Neural cell (in vitro differentiated cells): ENCODE measurements at regions not wholly inside any gene's neighbourhood (a gene's known extent, or its start where the extent isn't known, plus 50 kb on each side); places are given as distances from the start of the nearest gene placed in this dataset.

ENCODE experiments used
- H2AFZ ChIP-seq: fragments of 200-600, 300-800 bp; sonication (generic), shearing (Covaris generic); 2 replicates; pipeline ENCODE4 v1.6.0; 2014; ENCODE audit warnings: low read depth, mild to moderate bottlenecking, antibody characterized with exemption, low read length, moderate library complexity
- H3F3A ChIP-seq: fragments of 200-600 bp; shearing (Covaris generic); 2 replicates; pipeline ENCODE4 v1.6.1; 2016; ENCODE audit warnings: mild to moderate bottlenecking, moderate library complexity, mixed read lengths, antibody characterized with exemption, low read length; ENCODE audit not compliant: insufficient read depth, poor library complexity, severe bottlenecking
- H3K27ac ChIP-seq: fragments of 200-600, 300-800 bp; sonication (generic), shearing (Covaris generic); 2 replicates; pipeline ENCODE4 v1.5.1; 2014; ENCODE audit warnings: mild to moderate bottlenecking, low read length, moderate library complexity
- H3K27me3 ChIP-seq: fragments of 300-800, 200-600 bp; sonication (generic), shearing (Covaris generic); 2 replicates; pipeline ENCODE4 v1.6.0; 2014; ENCODE audit warnings: mild to moderate bottlenecking, low read depth, low read length, moderate library complexity; ENCODE audit not compliant: insufficient read depth
- H3K36me3 ChIP-seq: fragments of 300-800, 200-600 bp; sonication (generic), shearing (Covaris generic); 2 replicates; pipeline ENCODE4 v1.5.1; 2014; ENCODE audit warnings: mild to moderate bottlenecking, antibody characterized with exemption, low read length, moderate library complexity; ENCODE audit not compliant: insufficient read depth
- H3K4me2 ChIP-seq: fragments of 300-800, 200-600 bp; sonication (generic), shearing (Covaris generic); 2 replicates; pipeline ENCODE4 v1.6.0; 2014; ENCODE audit warnings: mild to moderate bottlenecking, low read length
- H3K4me3 ChIP-seq: fragments of 300-800, 200-600 bp; sonication (generic), shearing (Covaris generic); 2 replicates; pipeline ENCODE4 v1.5.1; 2014; ENCODE audit warnings: mild to moderate bottlenecking, low read length, moderate library complexity
- H3K79me2 ChIP-seq: fragments of 200-600 bp; shearing (Covaris generic); replicated peaks from 2 replicates; pipeline ENCODE4 v1.6.0; 2014; ENCODE audit warnings: mild to moderate bottlenecking, low read length, moderate library complexity; ENCODE audit not compliant: insufficient read depth
- H3K9ac ChIP-seq: fragments of 300-800, 200-600 bp; sonication (generic), shearing (Covaris generic); 2 replicates; pipeline ENCODE4 v1.6.1; 2016; ENCODE audit warnings: mild to moderate bottlenecking, low read length, mixed read lengths
- H3K9me2 ChIP-seq: fragments of 200-600 bp; shearing (Covaris generic); 2 replicates; pipeline ENCODE4 v1.6.1; 2016; ENCODE audit warnings: mild to moderate bottlenecking, low read length, mixed read lengths; ENCODE audit not compliant: insufficient read depth
- H3K9me3 ChIP-seq: fragments of 200-600, 300-800 bp; sonication (generic), shearing (Covaris generic); 2 replicates; pipeline ENCODE4 v1.6.1; 2016; ENCODE audit warnings: mild to moderate bottlenecking, mixed run types, low read length, moderate library complexity, mixed read lengths
- H4K20me1 ChIP-seq: fragments of 200-600 bp; shearing (Covaris generic); 2 replicates; pipeline ENCODE4 v1.6.1; 2016; ENCODE audit warnings: mild to moderate bottlenecking, mixed run types; ENCODE audit not compliant: insufficient read depth
- EP300 ChIP-seq: fragments of 450-650 bp; conservative IDR thresholded peaks from 2 replicates; pipeline ENCODE4 v1.6.1; 2014; ENCODE audit warnings: antibody characterized with exemption, mild to moderate bottlenecking, moderate library complexity; ENCODE audit not compliant: poor library complexity, severe bottlenecking
- EZH2 ChIP-seq: fragments of 200-600, 300-800 bp; shearing (Covaris generic), sonication (generic); IDR thresholded peaks from 2 replicates; pipeline ENCODE4 v1.6.1; 2014; ENCODE audit warnings: antibody characterized with exemption, low read length, borderline replicate concordance, mild to moderate bottlenecking; ENCODE audit not compliant: insufficient read depth, poor library complexity, severe bottlenecking
- MXI1 ChIP-seq: fragments of 450-650 bp; conservative IDR thresholded peaks from 2 replicates; pipeline ENCODE4 v1.6.1; 2014; ENCODE audit warnings: antibody characterized with exemption, mild to moderate bottlenecking; ENCODE audit not compliant: poor library complexity, severe bottlenecking
- POLR2AphosphoS5 ChIP-seq: IDR thresholded peaks from 2 replicates; pipeline ENCODE4 v1.6.1; 2012
- RAD21 ChIP-seq: fragments of 450-650 bp; conservative IDR thresholded peaks from 2 replicates; pipeline ENCODE4 v1.6.1; 2014; ENCODE audit warnings: antibody characterized with exemption, mild to moderate bottlenecking, moderate library complexity
- SMC3 ChIP-seq: fragments of 450-650 bp; conservative IDR thresholded peaks from 2 replicates; pipeline ENCODE4 v1.6.1; 2014; ENCODE audit warnings: antibody characterized with exemption, mild to moderate bottlenecking, moderate library complexity; ENCODE audit not compliant: poor library complexity
- TAF1 ChIP-seq: IDR thresholded peaks from 2 replicates; pipeline ENCODE4 v1.6.1; 2012; ENCODE audit warnings: low read depth
- TF ChIP-seq, protein P1 (sequence below): fragments of 450-650 bp; IDR thresholded peaks from 2 replicates; pipeline ENCODE4 v1.5.1; 2014; ENCODE audit warnings: antibody characterized with exemption, mild to moderate bottlenecking, moderate library complexity; ENCODE audit not compliant: poor library complexity, severe bottlenecking
- TF ChIP-seq, protein P2 (sequence below): IDR thresholded peaks from 2 replicates; pipeline ENCODE4 v1.6.1; 2012; ENCODE audit warnings: borderline replicate concordance

DNA sequence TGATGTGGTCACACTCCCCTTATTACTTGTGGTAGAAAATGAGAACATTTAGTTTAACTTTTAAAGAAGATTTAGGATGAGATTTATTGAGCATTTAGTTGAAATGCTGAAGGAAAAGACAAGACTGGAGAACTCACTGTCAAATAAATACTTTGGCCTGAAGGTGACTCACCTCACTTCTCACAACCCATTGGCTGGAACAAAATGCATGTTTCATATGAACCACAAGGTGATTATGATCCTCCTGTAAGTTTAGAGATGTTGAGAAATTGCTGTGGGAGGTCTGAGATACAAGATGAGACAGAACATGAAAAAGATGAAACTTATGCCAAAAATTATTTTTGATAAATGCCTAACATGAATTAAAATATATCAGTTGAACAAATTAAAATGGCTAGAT is 1004.5 kb downstream of the SOCS6 start:
- Histone ChIP-seq H3K4me3 (no peak overlapping the region), H3K27ac (no peak overlapping the region), H2AFZ (no peak overlapping the region), H3K27me3 (no peaks in the 10 kb centered on the region), H3K36me3 (no peaks in the 10 kb centered on the region), H3K9me3 (no peaks in the 10 kb centered on the region), H3K4me2 (no peak overlapping the region), H4K20me1 (no peaks in the 10 kb centered on the region), H3F3A (no peaks in the 10 kb centered on the region), H3K9me2 (no peaks in the 10 kb centered on the region), H3K79me2 (no peaks in the 10 kb centered on the region), H3K9ac (no peak overlapping the region)
- TF ChIP-seq POLR2AphosphoS5 (no peak), EZH2 (no peak), SMC3 (no peak), MXI1 (no peak), EP300 (no peak), RAD21 (no peak), TAF1 (no peak)
- TF ChIP-seq, protein P1, sequence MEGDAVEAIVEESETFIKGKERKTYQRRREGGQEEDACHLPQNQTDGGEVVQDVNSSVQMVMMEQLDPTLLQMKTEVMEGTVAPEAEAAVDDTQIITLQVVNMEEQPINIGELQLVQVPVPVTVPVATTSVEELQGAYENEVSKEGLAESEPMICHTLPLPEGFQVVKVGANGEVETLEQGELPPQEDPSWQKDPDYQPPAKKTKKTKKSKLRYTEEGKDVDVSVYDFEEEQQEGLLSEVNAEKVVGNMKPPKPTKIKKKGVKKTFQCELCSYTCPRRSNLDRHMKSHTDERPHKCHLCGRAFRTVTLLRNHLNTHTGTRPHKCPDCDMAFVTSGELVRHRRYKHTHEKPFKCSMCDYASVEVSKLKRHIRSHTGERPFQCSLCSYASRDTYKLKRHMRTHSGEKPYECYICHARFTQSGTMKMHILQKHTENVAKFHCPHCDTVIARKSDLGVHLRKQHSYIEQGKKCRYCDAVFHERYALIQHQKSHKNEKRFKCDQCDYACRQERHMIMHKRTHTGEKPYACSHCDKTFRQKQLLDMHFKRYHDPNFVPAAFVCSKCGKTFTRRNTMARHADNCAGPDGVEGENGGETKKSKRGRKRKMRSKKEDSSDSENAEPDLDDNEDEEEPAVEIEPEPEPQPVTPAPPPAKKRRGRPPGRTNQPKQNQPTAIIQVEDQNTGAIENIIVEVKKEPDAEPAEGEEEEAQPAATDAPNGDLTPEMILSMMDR: no peak
- TF ChIP-seq, protein P2, sequence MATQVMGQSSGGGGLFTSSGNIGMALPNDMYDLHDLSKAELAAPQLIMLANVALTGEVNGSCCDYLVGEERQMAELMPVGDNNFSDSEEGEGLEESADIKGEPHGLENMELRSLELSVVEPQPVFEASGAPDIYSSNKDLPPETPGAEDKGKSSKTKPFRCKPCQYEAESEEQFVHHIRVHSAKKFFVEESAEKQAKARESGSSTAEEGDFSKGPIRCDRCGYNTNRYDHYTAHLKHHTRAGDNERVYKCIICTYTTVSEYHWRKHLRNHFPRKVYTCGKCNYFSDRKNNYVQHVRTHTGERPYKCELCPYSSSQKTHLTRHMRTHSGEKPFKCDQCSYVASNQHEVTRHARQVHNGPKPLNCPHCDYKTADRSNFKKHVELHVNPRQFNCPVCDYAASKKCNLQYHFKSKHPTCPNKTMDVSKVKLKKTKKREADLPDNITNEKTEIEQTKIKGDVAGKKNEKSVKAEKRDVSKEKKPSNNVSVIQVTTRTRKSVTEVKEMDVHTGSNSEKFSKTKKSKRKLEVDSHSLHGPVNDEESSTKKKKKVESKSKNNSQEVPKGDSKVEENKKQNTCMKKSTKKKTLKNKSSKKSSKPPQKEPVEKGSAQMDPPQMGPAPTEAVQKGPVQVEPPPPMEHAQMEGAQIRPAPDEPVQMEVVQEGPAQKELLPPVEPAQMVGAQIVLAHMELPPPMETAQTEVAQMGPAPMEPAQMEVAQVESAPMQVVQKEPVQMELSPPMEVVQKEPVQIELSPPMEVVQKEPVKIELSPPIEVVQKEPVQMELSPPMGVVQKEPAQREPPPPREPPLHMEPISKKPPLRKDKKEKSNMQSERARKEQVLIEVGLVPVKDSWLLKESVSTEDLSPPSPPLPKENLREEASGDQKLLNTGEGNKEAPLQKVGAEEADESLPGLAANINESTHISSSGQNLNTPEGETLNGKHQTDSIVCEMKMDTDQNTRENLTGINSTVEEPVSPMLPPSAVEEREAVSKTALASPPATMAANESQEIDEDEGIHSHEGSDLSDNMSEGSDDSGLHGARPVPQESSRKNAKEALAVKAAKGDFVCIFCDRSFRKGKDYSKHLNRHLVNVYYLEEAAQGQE: no peak

DNA sequence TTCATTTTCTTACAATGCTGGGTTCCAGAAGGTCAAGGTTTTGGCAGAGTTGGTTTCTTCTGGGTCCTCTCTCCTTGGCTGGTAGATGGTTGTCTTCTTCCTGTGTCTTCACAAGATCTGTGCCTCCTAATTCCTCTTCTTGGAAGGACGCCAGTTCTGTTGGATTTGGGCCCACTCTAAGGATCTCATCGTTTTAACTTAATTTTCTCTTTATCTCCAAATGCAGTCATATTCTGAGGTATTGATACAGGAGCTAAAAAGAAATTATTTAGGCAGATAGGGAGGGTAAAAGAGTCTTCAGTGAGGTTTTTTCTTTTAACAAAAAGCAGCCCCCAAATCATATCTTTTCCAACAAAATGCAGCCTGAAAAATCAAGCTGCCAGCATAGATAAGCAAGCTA is 998.4 kb downstream of the SOCS6 start:
- H3K27ac ChIP-seq: no peak overlapping the region
- no peaks in the 10 kb centered on the region for H3K27me3 ChIP-seq
- no peak overlapping the region for H3K4me3 ChIP-seq
- H4K20me1 ChIP-seq: no peaks in the 10 kb centered on the region
- no peak overlapping the region for H2AFZ ChIP-seq
- H3K36me3 ChIP-seq: no peaks in the 10 kb centered on the region
- H3K79me2 ChIP-seq: no peaks in the 10 kb centered on the region
- H3K9me3 ChIP-seq: no peaks in the 10 kb centered on the region
- H3K9ac ChIP-seq: no peak overlapping the region
- no peaks in the 10 kb centered on the region for H3K9me2 ChIP-seq
- TF ChIP-seq EP300 (no peak), MXI1 (no peak), EZH2 (no peak), SMC3 (no peak), TAF1 (no peak), RAD21 (no peak), POLR2AphosphoS5 (no peak)
- TF ChIP-seq, protein P2: no peak
- TF ChIP-seq, protein P1: no peak
- no peak overlapping the region for H3K4me2 ChIP-seq
- no peaks in the 10 kb centered on the region for H3F3A ChIP-seq
